ENCODE measurements at regions not wholly inside any gene's neighbourhood (a gene's known extent, or its start where the extent isn't known, plus 50 kb on each side); places are given as distances from the start of the nearest gene placed in this dataset.

GRCh38 chr10:52940921-52941320 lies 168.3 kb upstream of the MBL2 start:
- TF ChIP-seq CTCF (IDR thresholded peaks at IDR 0.05) (no peak), POLR2A (IDR thresholded peaks at IDR 0.05) (no peak)
